CD4-positive, alpha-beta memory T cell (primary cell): ENCODE measurements at regions not wholly inside any gene's neighbourhood (a gene's known extent, or its start where the extent isn't known, plus 50 kb on each side); places are given as distances from the start of the nearest gene placed in this dataset.

ENCODE experiments used
- CTCF ChIA-PET: fragments of 350-600 bp; sonication (Branson Sonifier 250); formaldehyde crosslinking; loops from one replicate; lab custom pipeline; 2021; ENCODE audit warnings: inconsistent platforms; ENCODE audit not compliant: partially characterized antibody; lab: Charles Lee
- POLR2A ChIA-PET: fragments of 350-600 bp; sonication (Branson Sonifier 250); formaldehyde crosslinking; loops from one replicate; lab custom pipeline; 2021; ENCODE audit not compliant: partially characterized antibody; lab: Charles Lee
- DNase-seq, 5 donors: peaks; one replicate each; pipeline versions ENCODE4 v3.0.0 to v3.0.0-alpha.2; 2020 to 2022; ENCODE audit warnings: mixed read lengths in 1 of 5
- H3K27ac ChIP-seq: one replicate; pipeline ENCODE4 v1.7.0; 2013; ENCODE audit warnings: low read depth, low read length
- H3K27me3 ChIP-seq: 2 replicates; pipeline ENCODE4 v1.7.0; 2013; ENCODE audit warnings: mild to moderate bottlenecking, low read length, moderate library complexity; ENCODE audit not compliant: insufficient read depth
- H3K36me3 ChIP-seq: 2 replicates; pipeline ENCODE4 v1.7.0; 2013; ENCODE audit warnings: mild to moderate bottlenecking, low read length, moderate library complexity; ENCODE audit not compliant: insufficient read depth
- H3K4me1 ChIP-seq: 2 replicates; pipeline ENCODE4 v1.7.0; 2013; ENCODE audit warnings: mild to moderate bottlenecking, low read length, moderate library complexity; ENCODE audit not compliant: insufficient read depth
- H3K4me3 ChIP-seq, 2 donors: one replicate each; pipeline ENCODE4 v1.7.0; 2013; ENCODE audit warnings: low read length in 2 of 2, mild to moderate bottlenecking in 1 of 2
- H3K9me3 ChIP-seq, 2 donors: one replicate each; pipeline ENCODE4 v1.7.0; 2013; ENCODE audit warnings: low read length in 2 of 2, control low read depth in 1 of 2; ENCODE audit not compliant: control insufficient read depth in 1 of 2
- H3K27ac Mint-ChIP-seq, 7 donors: one replicate each; pipeline ENCODE4 v1.8.0; 2020 to 2021; ENCODE audit warnings: mixed read lengths in 7 of 7, mild to moderate bottlenecking in 6 of 7, inconsistent platforms in 3 of 7, moderate library complexity in 3 of 7
- H3K27me3 Mint-ChIP-seq, 2 donors: one replicate each; pipeline ENCODE4 v1.8.0; 2020 to 2021; ENCODE audit warnings: mixed read lengths in 2 of 2
- H3K36me3 Mint-ChIP-seq, 2 donors: one replicate each; pipeline ENCODE4 v1.8.0; 2020 to 2021; ENCODE audit warnings: mixed read lengths in 2 of 2, inconsistent platforms in 1 of 2, mild to moderate bottlenecking in 1 of 2
- H3K4me1 Mint-ChIP-seq, 4 donors: one replicate each; pipeline ENCODE4 v1.8.0; 2020 to 2021; ENCODE audit warnings: mixed read lengths in 4 of 4, mild to moderate bottlenecking in 1 of 4
- H3K4me3 Mint-ChIP-seq, 8 donors: one replicate each; pipeline ENCODE4 v1.8.0; 2020 to 2021; ENCODE audit warnings: mixed read lengths in 8 of 8, mild to moderate bottlenecking in 7 of 8, moderate library complexity in 6 of 8, inconsistent platforms in 3 of 8
- H3K9me3 Mint-ChIP-seq, 8 donors: one replicate each; pipeline ENCODE4 v1.8.0; 2020 to 2021; ENCODE audit warnings: mixed read lengths in 8 of 8, mild to moderate bottlenecking in 5 of 8, inconsistent platforms in 3 of 8, moderate library complexity in 1 of 8
- intact Hi-C: fragments of 100-400 bp; cut with micrococcal nuclease; formaldehyde crosslinking; loops from one replicate; pipeline ENCODE4 v1.15.1; 2023

DNA sequence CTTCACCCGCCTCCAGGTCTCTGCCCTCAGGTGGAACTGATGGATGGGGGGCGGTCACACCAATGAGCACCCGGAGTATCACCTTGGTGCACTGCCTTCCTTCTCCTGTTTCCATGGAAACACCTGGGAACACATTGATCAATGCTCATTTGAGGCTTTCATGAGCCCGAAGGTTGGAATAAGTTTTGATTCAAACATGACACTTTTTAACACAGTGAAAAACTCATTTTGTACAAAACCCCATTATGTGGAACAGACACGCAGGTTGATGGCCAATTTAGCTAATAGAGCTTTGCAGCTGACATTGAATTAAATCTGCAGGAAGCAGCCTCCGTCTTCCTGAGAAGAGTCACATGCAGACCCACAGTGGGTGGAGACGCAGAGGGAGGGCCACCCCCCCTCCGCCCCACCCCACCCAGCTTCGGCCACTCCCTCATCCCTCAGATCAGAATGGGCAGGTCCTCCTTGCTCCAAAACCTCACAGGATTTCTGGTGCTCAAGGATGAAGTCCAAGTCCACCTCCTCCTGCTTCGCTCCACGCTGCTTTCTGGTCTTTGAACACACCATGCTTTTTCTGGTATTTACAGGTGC is 96.0 kb upstream of the MYCN start:
- Mint-ChIP-seq H3K27me3 (no peaks in the 10 kb centered on the region), H3K4me1 (no peaks in the 10 kb centered on the region), H3K9me3 (peaks cover 0 to 5% (median 0%) of the 10 kb centered on the region in 8 donors), H3K4me3 (no peak overlapping the region), H3K36me3 (no peaks in the 10 kb centered on the region), H3K27ac (no peak overlapping the region)
- no peak overlapping the region for H3K4me3 ChIP-seq
- no peaks in the 10 kb centered on the region for H3K9me3 ChIP-seq
- H3K27ac ChIP-seq, result no peak overlapping the region
- DNase-seq, result no peak
- POLR2A ChIA-PET, result no interaction called here
- CTCF ChIA-PET, result no interaction called here
- no peaks in the 10 kb centered on the region for H3K27me3 ChIP-seq
- intact Hi-C loops, result no loop called here
- H3K4me1 ChIP-seq, result no peaks in the 10 kb centered on the region
- no peaks in the 10 kb centered on the region for H3K36me3 ChIP-seq

DNA sequence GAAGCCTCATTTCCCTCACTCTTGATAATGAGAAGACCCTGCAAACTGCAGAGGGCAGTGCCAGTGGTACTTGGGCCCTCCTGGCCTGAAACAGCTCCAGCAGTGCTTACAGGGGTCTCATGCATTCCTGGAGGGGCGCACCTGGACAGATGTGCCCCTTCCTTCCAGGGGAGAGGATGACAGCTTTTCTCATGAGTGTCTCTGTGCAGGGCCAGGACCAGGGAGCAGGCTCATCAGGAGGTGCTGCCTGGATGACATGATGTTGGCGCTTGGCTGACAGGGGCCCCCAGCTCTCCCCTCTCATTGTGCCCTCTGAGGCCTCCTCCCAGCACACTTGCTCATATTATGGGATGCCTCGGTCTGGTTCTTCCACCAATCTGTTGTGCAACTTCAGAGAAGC is 95.1 kb upstream of the MYCN start:
- Mint-ChIP-seq H3K9me3 (peaks cover 0 to 5% (median 0%) of the 10 kb centered on the region in 8 donors), H3K36me3 (no peaks in the 10 kb centered on the region), H3K4me3 (peak overlapping the region in 1 of 8 donors; percentile 22), H3K27ac (no peak overlapping the region), H3K4me1 (no peaks in the 10 kb centered on the region), H3K27me3 (no peaks in the 10 kb centered on the region)
- Histone ChIP-seq H3K9me3 (no peaks in the 10 kb centered on the region), H3K36me3 (no peaks in the 10 kb centered on the region), H3K4me3 (no peak overlapping the region), H3K27ac (no peak overlapping the region), H3K27me3 (no peaks in the 10 kb centered on the region), H3K4me1 (no peaks in the 10 kb centered on the region)
- intact Hi-C loops, result no loop called here
- CTCF ChIA-PET, result no interaction called here
- DNase-seq, result no peak
- POLR2A ChIA-PET, result no interaction called here

DNA sequence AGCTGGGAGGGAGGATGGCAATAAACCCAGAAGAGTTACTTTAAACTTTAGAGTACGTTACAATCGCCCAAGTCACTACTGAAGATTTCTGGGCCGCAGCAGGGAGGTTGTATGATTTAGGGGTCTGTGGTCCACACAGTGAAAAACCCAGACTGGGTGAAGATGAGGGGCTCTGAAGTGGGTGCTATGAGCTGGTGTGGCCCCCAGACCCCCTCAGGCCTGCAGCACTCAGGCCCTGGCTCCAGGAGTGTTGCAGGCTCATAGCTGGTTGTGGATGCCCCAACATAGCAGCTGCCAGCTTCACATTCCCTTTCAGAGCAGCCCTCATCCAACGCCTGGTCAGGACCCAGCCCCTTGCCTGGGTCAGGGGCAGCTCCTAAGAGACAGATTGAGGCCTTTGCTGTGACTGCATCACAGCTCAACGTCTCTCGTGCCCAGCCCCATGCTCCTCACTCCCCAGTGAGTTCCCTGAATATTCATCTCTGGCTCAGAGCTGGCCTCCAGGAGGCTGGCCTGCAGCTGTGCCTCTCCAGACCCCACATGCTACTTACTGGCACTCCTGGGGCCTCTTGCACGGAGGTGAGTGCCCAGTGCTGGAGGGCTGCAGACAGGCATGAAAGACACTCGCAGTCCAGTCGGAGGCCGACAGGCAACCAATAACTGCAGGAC is 94.5 kb upstream of the MYCN start:
- no peaks in the 10 kb centered on the region for H3K9me3 ChIP-seq
- peaks cover 0 to 5% (median 0%) of the 10 kb centered on the region in 8 donors for H3K9me3 Mint-ChIP-seq
- H3K4me1 Mint-ChIP-seq, result no peaks in the 10 kb centered on the region
- intact Hi-C loops, result no loop called here
- no peaks in the 10 kb centered on the region for H3K4me1 ChIP-seq
- ChIA-PET POLR2A (no interaction called here), CTCF (no interaction called here)
- DNase-seq, result no peak
- no peaks in the 10 kb centered on the region for H3K36me3 ChIP-seq
- no peak overlapping the region for H3K27ac Mint-ChIP-seq
- no peaks in the 10 kb centered on the region for H3K27me3 ChIP-seq
- H3K36me3 Mint-ChIP-seq, result no peaks in the 10 kb centered on the region
- H3K27ac ChIP-seq, result no peak overlapping the region
- H3K4me3 ChIP-seq, result no peak overlapping the region
- peak overlapping the region in 1 of 8 donors; percentile 22 for H3K4me3 Mint-ChIP-seq
- no peaks in the 10 kb centered on the region for H3K27me3 Mint-ChIP-seq

DNA sequence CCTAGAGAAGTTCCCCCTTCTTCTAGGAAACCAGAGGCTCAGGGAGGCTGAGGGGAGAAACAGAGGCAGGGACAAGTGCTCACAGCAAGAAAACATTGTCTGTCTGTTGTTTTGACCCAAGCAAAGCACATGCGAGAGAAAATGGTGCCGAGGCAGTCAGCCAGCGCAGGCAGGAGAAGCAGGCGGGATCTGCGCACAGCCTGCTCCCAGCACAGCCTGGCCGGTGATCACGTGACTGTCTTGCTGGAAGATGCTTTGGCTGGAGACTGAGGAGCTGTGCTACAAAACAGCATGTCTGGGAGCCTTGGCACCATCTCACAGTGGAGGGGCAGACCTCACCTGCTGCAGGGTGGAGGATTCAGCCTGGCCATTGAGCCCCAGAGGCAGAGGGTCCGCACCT is 93.7 kb upstream of the MYCN start:
- H3K4me3 ChIP-seq, result no peak overlapping the region
- Mint-ChIP-seq H3K4me1 (no peaks in the 10 kb centered on the region), H3K9me3 (peaks cover 0 to 5% (median 0%) of the 10 kb centered on the region in 8 donors), H3K36me3 (no peaks in the 10 kb centered on the region), H3K27ac (peak overlapping the region in 1 of 7 donors; percentile 48), H3K27me3 (no peaks in the 10 kb centered on the region), H3K4me3 (no peak overlapping the region)
- no peak overlapping the region for H3K27ac ChIP-seq
- H3K9me3 ChIP-seq, result no peaks in the 10 kb centered on the region
- DNase-seq, result no peak
- POLR2A ChIA-PET, result no interaction called here
- no peaks in the 10 kb centered on the region for H3K4me1 ChIP-seq
- CTCF ChIA-PET, result no interaction called here
- no peaks in the 10 kb centered on the region for H3K36me3 ChIP-seq
- no peaks in the 10 kb centered on the region for H3K27me3 ChIP-seq
- intact Hi-C loops, result no loop called here

DNA sequence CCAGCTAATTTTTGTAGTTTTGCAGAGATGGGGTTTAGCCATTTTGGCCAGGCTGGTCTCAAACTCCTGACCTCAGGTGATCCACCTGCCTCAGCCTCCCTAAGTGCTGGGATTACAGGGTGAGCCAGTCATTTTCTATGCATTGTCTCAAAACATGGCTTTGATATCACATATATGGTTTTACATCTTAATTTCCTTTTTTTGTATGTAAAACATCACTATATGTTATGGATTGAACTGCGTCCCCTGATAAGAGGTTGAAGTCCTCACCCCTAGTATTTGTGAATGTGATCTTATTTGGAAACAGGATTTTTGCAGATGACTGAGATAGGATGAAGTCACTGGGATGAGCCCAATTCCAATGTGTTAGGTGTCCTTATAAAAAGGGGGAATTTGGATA is 89.8 kb upstream of the MYCN start:
- Mint-ChIP-seq H3K9me3 (peaks cover 0 to 5% (median 0%) of the 10 kb centered on the region in 8 donors), H3K27me3 (peaks cover 0 to 2% of the 10 kb centered on the region in 2 donors), H3K27ac (no peak overlapping the region), H3K4me3 (no peak overlapping the region), H3K4me1 (no peaks in the 10 kb centered on the region), H3K36me3 (no peaks in the 10 kb centered on the region)
- no peaks in the 10 kb centered on the region for H3K9me3 ChIP-seq
- no peaks in the 10 kb centered on the region for H3K36me3 ChIP-seq
- no peaks in the 10 kb centered on the region for H3K27me3 ChIP-seq
- no peaks in the 10 kb centered on the region for H3K4me1 ChIP-seq
- ChIA-PET POLR2A (no interaction called here), CTCF (no interaction called here)
- no peak overlapping the region for H3K27ac ChIP-seq
- intact Hi-C loops, result no loop called here
- no peak overlapping the region for H3K4me3 ChIP-seq
- no peak for DNase-seq

DNA sequence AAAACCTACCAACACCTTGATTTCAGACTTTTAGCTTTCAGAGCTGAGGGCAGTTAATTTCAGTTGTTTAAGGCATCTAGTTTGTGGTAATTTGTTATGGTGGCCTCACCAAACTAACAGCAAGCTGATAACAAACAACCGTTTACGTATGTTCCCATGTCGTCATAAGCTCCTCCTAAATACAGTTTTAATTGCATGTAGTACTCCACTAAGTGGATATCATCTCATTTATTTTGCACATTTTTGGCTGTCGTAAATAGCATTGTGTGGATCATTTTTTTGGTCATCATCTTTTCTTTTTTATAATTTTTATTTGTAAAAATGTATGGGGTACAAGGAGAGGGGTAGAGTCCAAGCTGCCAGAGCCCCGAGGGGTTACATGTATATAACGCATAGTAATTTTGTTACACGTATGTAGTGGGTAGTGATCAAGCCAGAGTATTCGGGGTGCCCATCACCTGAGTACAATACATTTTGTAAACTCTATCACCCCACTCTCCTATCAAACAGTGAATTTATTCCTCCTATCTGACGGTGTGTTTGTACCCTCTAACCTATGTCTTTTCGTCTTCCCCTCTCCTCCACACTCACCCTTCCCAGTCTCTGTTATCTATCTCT is 89.2 kb upstream of the MYCN start:
- peaks cover 0 to 5% (median 1%) of the 10 kb centered on the region in 8 donors for H3K9me3 Mint-ChIP-seq
- no peak overlapping the region for H3K27ac ChIP-seq
- H3K9me3 ChIP-seq, result no peaks in the 10 kb centered on the region
- peaks cover 0 to under 1% of the 10 kb centered on the region in 2 donors for H3K36me3 Mint-ChIP-seq
- ChIA-PET POLR2A (no interaction called here), CTCF (no interaction called here)
- peaks cover under 1 to 3% of the 10 kb centered on the region in 2 donors for H3K27me3 Mint-ChIP-seq
- no peak overlapping the region for H3K27ac Mint-ChIP-seq
- no peak overlapping the region for H3K4me3 Mint-ChIP-seq
- H3K4me1 ChIP-seq, result no peaks in the 10 kb centered on the region
- H3K4me3 ChIP-seq, result no peak overlapping the region
- H3K27me3 ChIP-seq, result no peaks in the 10 kb centered on the region
- H3K4me1 Mint-ChIP-seq, result no peaks in the 10 kb centered on the region
- no peaks in the 10 kb centered on the region for H3K36me3 ChIP-seq
- intact Hi-C loops, result no loop called here
- DNase-seq, result no peak

DNA sequence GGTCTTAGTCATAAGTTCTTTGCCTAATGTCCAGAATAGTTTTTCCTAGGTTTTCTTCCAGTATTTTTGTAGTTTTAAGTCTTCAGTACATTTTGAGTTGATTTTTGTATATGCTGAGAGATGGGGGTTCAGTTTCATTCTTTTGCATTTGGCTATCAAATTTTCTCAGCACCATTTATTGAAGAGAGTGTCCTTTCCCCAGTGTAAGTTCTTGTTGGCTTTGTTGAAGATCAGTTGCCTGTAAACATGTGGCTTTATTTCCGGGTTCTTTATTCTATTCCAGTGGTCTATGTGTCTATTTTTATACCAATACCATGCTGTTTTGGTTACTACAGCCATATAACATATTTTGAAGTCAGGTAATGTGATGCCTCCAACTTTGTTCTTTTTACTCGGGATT is 87.5 kb upstream of the MYCN start:
- Histone ChIP-seq H3K36me3 (no peaks in the 10 kb centered on the region), H3K9me3 (no peaks in the 10 kb centered on the region), H3K4me1 (no peaks in the 10 kb centered on the region), H3K27ac (no peak overlapping the region), H3K4me3 (no peak overlapping the region), H3K27me3 (no peaks in the 10 kb centered on the region)
- no peaks in the 10 kb centered on the region for H3K4me1 Mint-ChIP-seq
- no peak overlapping the region for H3K27ac Mint-ChIP-seq
- ChIA-PET CTCF (no interaction called here), POLR2A (no interaction called here)
- intact Hi-C loops, result no loop called here
- H3K9me3 Mint-ChIP-seq, result peaks cover 0 to 9% (median 2%) of the 10 kb centered on the region in 8 donors
- peaks cover 6 to 7% of the 10 kb centered on the region in 2 donors for H3K27me3 Mint-ChIP-seq
- peaks cover 0 to 3% of the 10 kb centered on the region in 2 donors for H3K36me3 Mint-ChIP-seq
- H3K4me3 Mint-ChIP-seq, result no peak overlapping the region
- DNase-seq, result no peak
